ENCODE measurements at regions not wholly inside any gene's neighbourhood (a gene's known extent, or its start where the extent isn't known, plus 50 kb on each side); places are given as distances from the start of the nearest gene placed in this dataset.

- H3K27me3 Mint-ChIP-seq (ENCODE audit: low read depth), result no peaks in the 10 kb centered on the region
- H3K36me3 Mint-ChIP-seq (ENCODE audit: low read depth), result no peaks in the 10 kb centered on the region
Observed at GRCh38 chr2:220159738-220160137, 532.3 kb downstream of the SLC4A3 start.

GRCh38 chr2:220162320-220162719, 534.9 kb downstream of the SLC4A3 start:
- H3K4me3 Mint-ChIP-seq, result no peak overlapping the region
- no peaks in the 10 kb centered on the region for H3K27me3 Mint-ChIP-seq (ENCODE audit: low read depth)
- H3K27ac Mint-ChIP-seq, result no peak overlapping the region
- no peaks in the 10 kb centered on the region for H3K4me1 Mint-ChIP-seq (ENCODE audit: low read depth)
- H3K36me3 Mint-ChIP-seq (ENCODE audit: low read depth), result no peaks in the 10 kb centered on the region
- H3K9me3 Mint-ChIP-seq, result no peaks in the 10 kb centered on the region

More at GRCh38 chr2:220159738-220160137, 532.3 kb downstream of the SLC4A3 start:
- Mint-ChIP-seq H3K4me1 (ENCODE audit: low read depth) (no peaks in the 10 kb centered on the region), H3K9me3 (no peaks in the 10 kb centered on the region), H3K27ac (no peak overlapping the region), H3K4me3 (no peak overlapping the region)

GRCh38 chr2:220163486-220163885, 536.1 kb downstream of the SLC4A3 start:
- H3K9me3 Mint-ChIP-seq, result no peaks in the 10 kb centered on the region
- no peak overlapping the region for H3K27ac Mint-ChIP-seq
- no peaks in the 10 kb centered on the region for H3K36me3 Mint-ChIP-seq (ENCODE audit: low read depth)
- no peaks in the 10 kb centered on the region for H3K4me1 Mint-ChIP-seq (ENCODE audit: low read depth)
- no peak overlapping the region for H3K4me3 Mint-ChIP-seq
- no peaks in the 10 kb centered on the region for H3K27me3 Mint-ChIP-seq (ENCODE audit: low read depth)

- H3K27ac Mint-ChIP-seq, result no peak overlapping the region
- H3K36me3 Mint-ChIP-seq (ENCODE audit: low read depth), result no peaks in the 10 kb centered on the region
- no peak overlapping the region for H3K4me3 Mint-ChIP-seq
- H3K4me1 Mint-ChIP-seq (ENCODE audit: low read depth), result no peaks in the 10 kb centered on the region
- H3K9me3 Mint-ChIP-seq, result no peaks in the 10 kb centered on the region
- no peaks in the 10 kb centered on the region for H3K27me3 Mint-ChIP-seq (ENCODE audit: low read depth)
Observed at GRCh38 chr2:220165401-220165800, 538.0 kb downstream of the SLC4A3 start.

- Mint-ChIP-seq H3K36me3 (ENCODE audit: low read depth) (no peaks in the 10 kb centered on the region), H3K9me3 (no peaks in the 10 kb centered on the region), H3K27ac (no peak overlapping the region), H3K4me1 (ENCODE audit: low read depth) (no peaks in the 10 kb centered on the region), H3K27me3 (ENCODE audit: low read depth) (no peaks in the 10 kb centered on the region), H3K4me3 (no peak overlapping the region)
Observed at GRCh38 chr2:220166616-220167015, 539.2 kb downstream of the SLC4A3 start.

GRCh38 chr2:220167956-220168355, 540.5 kb downstream of the SLC4A3 start:
- Mint-ChIP-seq H3K4me3 (no peak overlapping the region), H3K27me3 (ENCODE audit: low read depth) (no peaks in the 10 kb centered on the region), H3K4me1 (ENCODE audit: low read depth) (no peaks in the 10 kb centered on the region)

GRCh38 chr2:220168891-220169546, 541.6 kb downstream of the SLC4A3 start:
- no peaks in the 10 kb centered on the region for H3K9me3 Mint-ChIP-seq
- H3K4me1 Mint-ChIP-seq (ENCODE audit: low read depth), result no peaks in the 10 kb centered on the region
- no peak overlapping the region for H3K4me3 Mint-ChIP-seq
- no peaks in the 10 kb centered on the region for H3K27me3 Mint-ChIP-seq (ENCODE audit: low read depth)
- no peaks in the 10 kb centered on the region for H3K36me3 Mint-ChIP-seq (ENCODE audit: low read depth)
- no peak overlapping the region for H3K27ac Mint-ChIP-seq

More at GRCh38 chr2:220167956-220168355, 540.5 kb downstream of the SLC4A3 start:
- Mint-ChIP-seq H3K27ac (no peak overlapping the region), H3K9me3 (no peaks in the 10 kb centered on the region), H3K36me3 (ENCODE audit: low read depth) (no peaks in the 10 kb centered on the region)

GRCh38 chr2:220174826-220175225, 547.4 kb downstream of the SLC4A3 start:
- Mint-ChIP-seq H3K4me1 (ENCODE audit: low read depth) (no peaks in the 10 kb centered on the region), H3K4me3 (no peak overlapping the region), H3K27ac (no peak overlapping the region), H3K9me3 (no peaks in the 10 kb centered on the region), H3K36me3 (ENCODE audit: low read depth) (no peaks in the 10 kb centered on the region), H3K27me3 (ENCODE audit: low read depth) (no peaks in the 10 kb centered on the region)

- H3K27ac Mint-ChIP-seq, result no peak overlapping the region
- H3K4me1 Mint-ChIP-seq (ENCODE audit: low read depth), result no peaks in the 10 kb centered on the region
- no peaks in the 10 kb centered on the region for H3K27me3 Mint-ChIP-seq (ENCODE audit: low read depth)
- no peaks in the 10 kb centered on the region for H3K9me3 Mint-ChIP-seq
- no peaks in the 10 kb centered on the region for H3K36me3 Mint-ChIP-seq (ENCODE audit: low read depth)
- no peak overlapping the region for H3K4me3 Mint-ChIP-seq
Observed at GRCh38 chr2:220175967-220176366, 548.5 kb downstream of the SLC4A3 start.

- Mint-ChIP-seq H3K36me3 (ENCODE audit: low read depth) (no peaks in the 10 kb centered on the region), H3K4me1 (ENCODE audit: low read depth) (no peaks in the 10 kb centered on the region), H3K27me3 (ENCODE audit: low read depth) (no peaks in the 10 kb centered on the region), H3K27ac (no peak overlapping the region), H3K9me3 (no peaks in the 10 kb centered on the region), H3K4me3 (no peak overlapping the region)
Observed at GRCh38 chr2:220178991-220179695, 551.7 kb downstream of the SLC4A3 start.

GRCh38 chr2:220181165-220181564, 553.7 kb downstream of the SLC4A3 start:
- Mint-ChIP-seq H3K27ac (no peak overlapping the region), H3K4me3 (no peak overlapping the region), H3K36me3 (ENCODE audit: low read depth) (no peaks in the 10 kb centered on the region), H3K27me3 (ENCODE audit: low read depth) (no peaks in the 10 kb centered on the region), H3K9me3 (no peaks in the 10 kb centered on the region), H3K4me1 (ENCODE audit: low read depth) (no peaks in the 10 kb centered on the region)

GRCh38 chr2:220182790-220183189, 555.4 kb downstream of the SLC4A3 start:
- Mint-ChIP-seq H3K4me3 (no peak overlapping the region), H3K27me3 (ENCODE audit: low read depth) (no peaks in the 10 kb centered on the region), H3K9me3 (no peaks in the 10 kb centered on the region), H3K36me3 (ENCODE audit: low read depth) (no peaks in the 10 kb centered on the region), H3K4me1 (ENCODE audit: low read depth) (no peaks in the 10 kb centered on the region), H3K27ac (no peak overlapping the region)

- no peak overlapping the region for H3K4me3 Mint-ChIP-seq
- no peaks in the 10 kb centered on the region for H3K4me1 Mint-ChIP-seq (ENCODE audit: low read depth)
- H3K27ac Mint-ChIP-seq, result no peak overlapping the region
- no peaks in the 10 kb centered on the region for H3K36me3 Mint-ChIP-seq (ENCODE audit: low read depth)
- no peaks in the 10 kb centered on the region for H3K9me3 Mint-ChIP-seq
- no peaks in the 10 kb centered on the region for H3K27me3 Mint-ChIP-seq (ENCODE audit: low read depth)
Observed at GRCh38 chr2:220185766-220186305, 558.4 kb downstream of the SLC4A3 start.

GRCh38 chr2:220188031-220188430, 560.6 kb downstream of the SLC4A3 start:
- H3K9me3 Mint-ChIP-seq, result peaks cover 7% of the 10 kb centered on the region
- H3K4me1 Mint-ChIP-seq (ENCODE audit: low read depth), result no peaks in the 10 kb centered on the region
- no peak overlapping the region for H3K4me3 Mint-ChIP-seq
- no peaks in the 10 kb centered on the region for H3K36me3 Mint-ChIP-seq (ENCODE audit: low read depth)
- H3K27me3 Mint-ChIP-seq (ENCODE audit: low read depth), result no peaks in the 10 kb centered on the region
- no peak overlapping the region for H3K27ac Mint-ChIP-seq

- no peaks in the 10 kb centered on the region for H3K4me1 Mint-ChIP-seq (ENCODE audit: low read depth)
- peaks cover 12% of the 10 kb centered on the region for H3K9me3 Mint-ChIP-seq
- H3K4me3 Mint-ChIP-seq, result no peak overlapping the region
- H3K27ac Mint-ChIP-seq, result no peak overlapping the region
- no peaks in the 10 kb centered on the region for H3K36me3 Mint-ChIP-seq (ENCODE audit: low read depth)
- H3K27me3 Mint-ChIP-seq (ENCODE audit: low read depth), result no peaks in the 10 kb centered on the region
Observed at GRCh38 chr2:220191031-220191430, 563.6 kb downstream of the SLC4A3 start.

All from T-helper 1 cell treated with Interleukin-12 subunit alpha and Interleukin-12 subunit beta and Interleukin-4 antibody, amounts not matched to agents 30 μg/mL and 1 μg/mL, for 36 hours (primary cell).